A673 (cell line): ENCODE measurements at regions not wholly inside any gene's neighbourhood (a gene's known extent, or its start where the extent isn't known, plus 50 kb on each side); places are given as distances from the start of the nearest gene placed in this dataset.
"Not testable (repeated sequence)": the region's sequence is repeated elsewhere in the genome, so short reads cannot be mapped to it uniquely, and the experiment has no call there.

Experiments used
- BruUV-seq: library from RNA; stranded (reverse); fragments of 400-500 nt; replicated peaks from 2 replicates; lab custom pipeline; 2021; lab: Mats Ljungman, UMichigan
- CTCF ChIA-PET: fragments of 300-600 bp; sonication (Branson Sonifier 250); formaldehyde crosslinking; loops from one replicate; lab custom pipeline; 2022; ENCODE audit warnings: antibody characterized with exemption; lab: Charles Lee
- POLR2A ChIA-PET: fragments of 300-600 bp; sonication (Branson Sonifier 250); formaldehyde crosslinking; loops from one replicate; lab custom pipeline; 2022; ENCODE audit warnings: antibody characterized with exemption; ENCODE audit not compliant: low non-redundant PET; lab: Charles Lee
- DNase-seq: peaks from one replicate; pipeline ENCODE4 v3.0.0-alpha.2; 2015; ENCODE audit warnings: low spot score
- H3K27ac ChIP-seq: fragments of 200-600 bp; sonication (generic); 2 replicates; pipeline ENCODE4 v1.5.1; 2016; ENCODE audit warnings: mixed run types, low read depth, mild to moderate bottlenecking, mixed read lengths, antibody characterized with exemption, low read length; ENCODE audit not compliant: poor library complexity, severe bottlenecking
- H3K27me3 ChIP-seq: fragments of 200-600 bp; sonication (generic); replicated peaks from 2 replicates; pipeline ENCODE4 v1.6.1; 2017; ENCODE audit warnings: mixed run types, low read depth, mild to moderate bottlenecking, mixed read lengths, antibody characterized with exemption, low read length; ENCODE audit not compliant: insufficient read depth, poor library complexity
- H3K36me3 ChIP-seq: fragments of 200-600 bp; sonication (generic); 2 replicates; pipeline ENCODE4 v1.6.1; 2016; ENCODE audit warnings: mixed run types, mild to moderate bottlenecking, mixed read lengths, antibody characterized with exemption, low read length; ENCODE audit not compliant: insufficient read depth, poor library complexity, severe bottlenecking
- H3K4me1 ChIP-seq: fragments of 200-600 bp; sonication (generic); 2 replicates; pipeline ENCODE4 v1.6.1; 2017; ENCODE audit warnings: mixed run types, mild to moderate bottlenecking, mixed read lengths, antibody characterized with exemption, low read length; ENCODE audit not compliant: insufficient read depth, poor library complexity, severe bottlenecking
- H3K4me3 ChIP-seq: fragments of 200-600 bp; sonication (generic); 2 replicates; pipeline ENCODE4 v1.5.1; 2016; ENCODE audit warnings: low read depth, mixed run types, mild to moderate bottlenecking, mixed read lengths, low read length; ENCODE audit not compliant: poor library complexity, severe bottlenecking
- H3K9me3 ChIP-seq: fragments of 200-600 bp; sonication (generic); 2 replicates; pipeline ENCODE4 v1.6.1; 2016; ENCODE audit warnings: mixed run types, low read depth, mild to moderate bottlenecking, mixed read lengths, antibody characterized with exemption, low read length; ENCODE audit not compliant: poor library complexity, severe bottlenecking
- EZH2 ChIP-seq: fragments of 200-600 bp; sonication (generic); IDR thresholded peaks from 2 replicates; pipeline ENCODE4 v1.6.1; 2017; ENCODE audit warnings: borderline replicate concordance, low read depth, mild to moderate bottlenecking, mixed read lengths, antibody characterized with exemption, low read length; ENCODE audit not compliant: poor library complexity, severe bottlenecking
- intact Hi-C: fragments of 100-400 bp; cut with micrococcal nuclease; formaldehyde crosslinking; loops from one replicate; pipeline ENCODE4 v1.10.0; 2022; ENCODE audit not compliant: unreplicated experiment
- TF ChIP-seq, protein P1 (sequence below): fragments of 300-800, 200-600 bp; sonication (generic); conservative IDR thresholded peaks from 2 replicates; pipeline ENCODE4 v1.5.1; 2017; ENCODE audit warnings: low read depth, mild to moderate bottlenecking, antibody characterized with exemption, low read length, moderate library complexity, mixed read lengths

DNA sequence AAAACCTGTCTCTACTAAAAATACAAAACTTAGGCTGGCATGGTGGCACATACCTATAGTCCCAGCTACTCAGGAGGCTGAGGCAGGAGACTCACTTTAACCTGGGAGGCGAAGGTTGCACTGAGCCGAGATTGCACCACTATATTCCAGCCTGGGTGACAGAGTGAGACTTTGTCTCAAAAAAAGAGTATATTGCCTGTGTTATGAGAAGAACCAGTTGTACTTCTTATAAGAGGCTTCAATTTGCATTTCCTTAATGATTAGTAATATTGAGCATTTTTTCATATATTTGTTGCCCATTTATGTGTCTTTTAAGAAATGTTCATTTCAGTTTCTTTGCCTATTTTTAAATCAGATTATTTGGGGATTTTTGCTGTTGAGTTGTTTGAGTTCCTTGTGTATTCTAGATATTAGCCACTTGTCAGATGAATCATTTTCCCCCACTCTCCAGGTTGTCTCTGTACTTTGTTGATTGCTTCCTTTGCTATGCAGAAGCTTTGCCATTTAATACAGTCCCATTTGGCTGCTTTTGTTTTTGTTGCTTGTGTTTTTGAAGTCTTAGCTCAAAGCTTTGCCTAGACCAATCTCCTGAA is 75.8 kb upstream of the LRPPRC start:
- TF ChIP-seq, protein P1, sequence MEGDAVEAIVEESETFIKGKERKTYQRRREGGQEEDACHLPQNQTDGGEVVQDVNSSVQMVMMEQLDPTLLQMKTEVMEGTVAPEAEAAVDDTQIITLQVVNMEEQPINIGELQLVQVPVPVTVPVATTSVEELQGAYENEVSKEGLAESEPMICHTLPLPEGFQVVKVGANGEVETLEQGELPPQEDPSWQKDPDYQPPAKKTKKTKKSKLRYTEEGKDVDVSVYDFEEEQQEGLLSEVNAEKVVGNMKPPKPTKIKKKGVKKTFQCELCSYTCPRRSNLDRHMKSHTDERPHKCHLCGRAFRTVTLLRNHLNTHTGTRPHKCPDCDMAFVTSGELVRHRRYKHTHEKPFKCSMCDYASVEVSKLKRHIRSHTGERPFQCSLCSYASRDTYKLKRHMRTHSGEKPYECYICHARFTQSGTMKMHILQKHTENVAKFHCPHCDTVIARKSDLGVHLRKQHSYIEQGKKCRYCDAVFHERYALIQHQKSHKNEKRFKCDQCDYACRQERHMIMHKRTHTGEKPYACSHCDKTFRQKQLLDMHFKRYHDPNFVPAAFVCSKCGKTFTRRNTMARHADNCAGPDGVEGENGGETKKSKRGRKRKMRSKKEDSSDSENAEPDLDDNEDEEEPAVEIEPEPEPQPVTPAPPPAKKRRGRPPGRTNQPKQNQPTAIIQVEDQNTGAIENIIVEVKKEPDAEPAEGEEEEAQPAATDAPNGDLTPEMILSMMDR = no peak
- no peak for TF ChIP-seq EZH2
- CTCF ChIA-PET = no interaction called here
- H3K27ac ChIP-seq = no peak overlapping the region
- H3K4me3 ChIP-seq = no peak overlapping the region
- no peaks in the 10 kb centered on the region for H3K27me3 ChIP-seq
- no peaks in the 10 kb centered on the region for H3K36me3 ChIP-seq
- no peaks in the 10 kb centered on the region for H3K4me1 ChIP-seq
- intact Hi-C loops = no loop called here
- POLR2A ChIA-PET = interaction anchor here (0.8 kb wide), 1 partner anchor 96 kb away, joined by 12 read pairs; no protein-coding TSS in a partner anchor
- no peak for DNase-seq
- BruUV-seq = no TSS peak
- no peaks in the 10 kb centered on the region for H3K9me3 ChIP-seq

DNA sequence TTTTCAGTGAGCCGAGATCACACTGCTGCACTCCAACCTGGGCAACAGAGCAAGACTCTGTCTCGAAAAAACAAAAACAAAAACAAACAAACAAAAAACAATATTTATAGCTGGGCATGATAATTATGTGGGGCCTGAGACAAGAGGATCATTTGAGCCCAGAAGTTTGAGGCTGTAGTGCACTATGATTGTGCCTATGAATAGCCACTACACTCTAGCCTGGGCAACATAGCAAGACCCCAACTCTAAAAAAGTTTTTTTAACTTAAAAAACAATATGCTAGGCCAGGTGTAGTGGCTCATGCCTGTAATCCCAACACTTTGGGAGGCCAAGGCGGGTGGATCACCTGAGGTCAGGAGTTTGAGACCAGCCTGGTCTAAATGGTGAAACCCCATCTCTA is 77.9 kb upstream of the LRPPRC start:
- H3K4me3 ChIP-seq, H3K4me1 ChIP-seq, H3K27ac ChIP-seq, CTCF ChIA-PET, intact Hi-C loops, POLR2A ChIA-PET, H3K9me3 ChIP-seq, DNase-seq, H3K36me3 ChIP-seq, H3K27me3 ChIP-seq, BruUV-seq: not testable (repeated sequence)

DNA sequence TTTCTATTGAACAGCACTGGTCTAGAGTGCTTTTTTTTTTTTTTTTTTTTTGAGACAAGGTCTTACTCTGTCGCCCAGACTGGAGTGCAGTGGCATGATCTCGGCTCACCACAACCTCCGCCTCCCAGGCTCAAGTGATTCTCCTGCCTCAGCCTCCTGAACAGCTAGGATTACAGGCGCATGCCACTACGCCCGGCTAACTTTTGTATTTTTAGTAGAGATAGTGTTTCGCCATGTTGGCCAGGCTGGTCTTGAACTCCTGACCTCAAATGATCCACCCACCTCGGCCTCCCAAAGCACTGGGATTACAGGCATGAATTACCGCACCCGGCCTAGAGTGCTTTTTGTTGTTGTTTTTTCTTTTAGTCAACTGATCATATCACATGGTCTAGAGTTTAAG is 79.0 kb upstream of the LRPPRC start:
- intact Hi-C loops, POLR2A ChIA-PET, CTCF ChIA-PET, H3K9me3 ChIP-seq, BruUV-seq, H3K27me3 ChIP-seq, DNase-seq, H3K4me1 ChIP-seq, H3K4me3 ChIP-seq, H3K36me3 ChIP-seq, H3K27ac ChIP-seq: not testable (repeated sequence)

DNA sequence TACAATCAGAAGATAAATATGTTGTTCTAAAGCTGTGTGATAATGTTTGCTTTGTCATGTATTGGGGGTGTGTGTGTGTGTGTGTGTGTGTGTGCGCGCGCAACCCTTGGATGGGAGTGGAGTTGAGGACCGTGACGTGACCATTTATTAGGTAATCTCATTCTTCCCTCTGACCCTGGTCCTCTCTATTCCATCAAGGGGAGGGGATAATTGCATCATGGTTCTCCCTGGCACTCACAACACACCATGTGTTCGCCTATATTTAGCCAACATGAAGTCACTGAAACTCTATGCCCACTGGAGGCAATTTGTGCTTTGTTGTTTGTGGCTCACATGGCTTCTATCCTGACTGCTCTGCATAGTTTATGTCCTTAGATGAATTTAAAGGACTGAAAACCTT is 79.8 kb upstream of the LRPPRC start:
- no peaks in the 10 kb centered on the region for H3K4me1 ChIP-seq
- POLR2A ChIA-PET = no interaction called here
- no peaks in the 10 kb centered on the region for H3K27me3 ChIP-seq
- H3K27ac ChIP-seq = no peak overlapping the region
- DNase-seq = no peak
- TF ChIP-seq, protein P1 = no peak
- no peak for TF ChIP-seq EZH2
- intact Hi-C loops = no loop called here
- no TSS peak for BruUV-seq
- CTCF ChIA-PET = no interaction called here
- H3K9me3 ChIP-seq = no peaks in the 10 kb centered on the region
- no peak overlapping the region for H3K4me3 ChIP-seq
- H3K36me3 ChIP-seq = no peaks in the 10 kb centered on the region
